ENCODE measurements at regions not wholly inside any gene's neighbourhood (a gene's known extent, or its start where the extent isn't known, plus 50 kb on each side); places are given as distances from the start of the nearest gene placed in this dataset.
A peak's percentile ranks its signal among the peaks of the same experiment; 100 is the strongest.

GRCh38 chr2:239523954-239524330 lies 123.1 kb upstream of the HDAC4 start:
- no peak for TF ChIP-seq CTCF (IDR thresholded peaks at IDR 0.05; ENCODE audit: insufficient read depth, low read length)
- peak; percentile 4 for TF ChIP-seq REST (IDR thresholded peaks at IDR 0.05; ENCODE audit: insufficient replicate concordance, low read depth)
- TF ChIP-seq POLR2AphosphoS5 (IDR thresholded peaks at IDR 0.05; ENCODE audit: low read depth), result no peak
- no peak for TF ChIP-seq SPI1 (IDR thresholded peaks at IDR 0.05; ENCODE audit: borderline replicate concordance, low read depth)
- no peak for TF ChIP-seq GABPA (IDR thresholded peaks at IDR 0.05; ENCODE audit: low read depth)
